GM19395 (cell line): ENCODE measurements at regions not wholly inside any gene's neighbourhood (a gene's known extent, or its start where the extent isn't known, plus 50 kb on each side); places are given as distances from the start of the nearest gene placed in this dataset.
"Not testable (repeated sequence)": the region's sequence is repeated elsewhere in the genome, so short reads cannot be mapped to it uniquely, and the experiment has no call there.

Experiments
- ATAC-seq: cut with Tn5 transposase; IDR thresholded peaks from one replicate; pipeline ENCODE4 v1.9.1; 2021; ENCODE audit warnings: mild to moderate bottlenecking, moderate library complexity; ENCODE audit not compliant: unreplicated experiment

- no peak for ATAC-seq
Observed at GRCh38 chr13:22903301-22903700, 277.5 kb upstream of the SGCG start.

- ATAC-seq = no peak
Observed at GRCh38 chr13:22903925-22904324, 276.9 kb upstream of the SGCG start.

GRCh38 chr13:22915442-22916082, 265.2 kb upstream of the SGCG start:
- peak; percentile 86 for ATAC-seq

- ATAC-seq = peak; percentile 7
Observed at GRCh38 chr13:22916276-22916675, 264.5 kb upstream of the SGCG start.

GRCh38 chr13:22925881-22926747, 254.7 kb upstream of the SGCG start:
- peak; percentile 20 for ATAC-seq

GRCh38 chr13:22926748-22927400, 253.9 kb upstream of the SGCG start:
- ATAC-seq = peak; percentile 51

- not testable (repeated sequence) for ATAC-seq
Observed at GRCh38 chr13:22927845-22928244, 252.9 kb upstream of the SGCG start.

- ATAC-seq = no peak
Observed at GRCh38 chr13:22929381-22930126, 251.2 kb upstream of the SGCG start.

- no peak for ATAC-seq
Observed at GRCh38 chr13:22931576-22931975, 249.2 kb upstream of the SGCG start.

- not testable (repeated sequence) for ATAC-seq
Observed at GRCh38 chr13:22932632-22933412, 248.0 kb upstream of the SGCG start.

- ATAC-seq = no peak
Observed at GRCh38 chr13:22933571-22934181, 247.1 kb upstream of the SGCG start.

- no peak for ATAC-seq
Observed at GRCh38 chr13:22934744-22935523, 245.8 kb upstream of the SGCG start.

GRCh38 chr13:22936228-22936627, 244.6 kb upstream of the SGCG start:
- no peak for ATAC-seq

GRCh38 chr13:22937241-22937640, 243.5 kb upstream of the SGCG start:
- no peak for ATAC-seq

GRCh38 chr13:22937953-22938352, 242.8 kb upstream of the SGCG start:
- no peak for ATAC-seq

- no peak for ATAC-seq
Observed at GRCh38 chr13:22938576-22938975, 242.2 kb upstream of the SGCG start.

- ATAC-seq = no peak
Observed at GRCh38 chr13:22939157-22939556, 241.6 kb upstream of the SGCG start.

- ATAC-seq = no peak
Observed at GRCh38 chr13:22940090-22940710, 240.6 kb upstream of the SGCG start.

GRCh38 chr13:22940736-22941135, 240.0 kb upstream of the SGCG start:
- no peak for ATAC-seq
